SH-SY5Y (cell line): ENCODE measurements at regions not wholly inside any gene's neighbourhood (a gene's known extent, or its start where the extent isn't known, plus 50 kb on each side); places are given as distances from the start of the nearest gene placed in this dataset.

Experiments used
- GATA2 ChIP-seq: IDR thresholded peaks from 2 replicates; pipeline ENCODE4 v1.6.1; 2011; ENCODE audit warnings: mild to moderate bottlenecking, low read depth, low read length
- GATA3 ChIP-seq: IDR thresholded peaks from 2 replicates; pipeline ENCODE4 v1.6.1; 2011; ENCODE audit warnings: low read depth, mild to moderate bottlenecking, low read length, moderate library complexity

- TF ChIP-seq GATA3 (no peak), GATA2 (no peak)
Observed at GRCh38 chr10:129410688-129411392, 56.2 kb upstream of the MGMT start.

- TF ChIP-seq GATA3 (no peak), GATA2 (no peak)
Observed at GRCh38 chr10:129411393-129411705, 55.7 kb upstream of the MGMT start.

GRCh38 chr10:129411772-129412171 is 55.3 kb upstream of the MGMT start:
- TF ChIP-seq GATA2 (no peak), GATA3 (no peak)

- TF ChIP-seq GATA2: no peak
- TF ChIP-seq GATA3: no peak
Observed at GRCh38 chr10:129413024-129413423, 54.0 kb upstream of the MGMT start.

GRCh38 chr10:129415215-129416140 is 51.6 kb upstream of the MGMT start:
- TF ChIP-seq GATA3 (no peak), GATA2 (no peak)

- TF ChIP-seq GATA2 (no peak), GATA3 (no peak)
Observed at GRCh38 chr10:129416155-129416554, 50.9 kb upstream of the MGMT start.

- TF ChIP-seq GATA2 (no peak), GATA3 (no peak)
Observed at GRCh38 chr10:129416956-129417765, 49.9 kb upstream of the MGMT start.
